ELF-1 (cell line): ENCODE measurements at regions not wholly inside any gene's neighbourhood (a gene's known extent, or its start where the extent isn't known, plus 50 kb on each side); places are given as distances from the start of the nearest gene placed in this dataset.

Experiments used
- DNase-seq: peaks from one replicate; pipeline ENCODE4 v3.0.0-alpha.2; 2016; ENCODE audit warnings: low read depth, low spot score

DNA sequence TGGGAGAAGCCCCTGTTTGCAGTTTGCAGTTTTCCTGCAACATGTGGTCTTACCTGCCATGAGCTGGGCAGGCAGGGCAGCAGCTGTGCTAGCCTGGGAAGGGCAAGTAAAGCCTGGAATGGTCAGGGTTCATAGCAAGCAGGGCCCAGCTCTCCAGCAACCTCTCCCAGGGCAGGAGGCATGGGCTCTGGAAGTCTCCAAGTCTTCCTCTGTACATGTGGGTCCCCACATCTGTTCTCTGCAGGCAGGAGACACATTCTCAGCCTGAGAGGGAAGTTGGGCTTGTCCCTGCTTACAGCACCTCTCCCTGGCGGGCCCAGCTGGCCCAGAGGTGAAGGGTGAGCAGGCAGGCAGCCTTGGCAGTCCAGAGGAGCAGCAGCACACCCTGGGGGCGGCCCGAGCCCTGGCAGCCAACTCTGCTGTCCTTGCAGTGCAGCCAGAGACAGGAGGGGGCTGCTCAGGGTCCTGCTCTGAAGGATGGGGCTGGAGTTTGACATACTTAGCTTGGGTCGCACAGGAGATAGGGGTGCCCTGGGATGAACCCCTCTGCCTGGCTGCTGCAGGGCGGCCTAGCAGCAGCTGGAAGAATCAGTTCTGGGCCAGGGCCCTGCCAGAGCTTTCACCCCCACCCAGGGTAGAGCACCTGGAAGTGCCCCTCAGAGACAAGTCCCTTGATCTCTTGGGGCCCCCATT is 176.0 kb downstream of the MRPL14 start:
- DNase-seq = peak; percentile 90

DNA sequence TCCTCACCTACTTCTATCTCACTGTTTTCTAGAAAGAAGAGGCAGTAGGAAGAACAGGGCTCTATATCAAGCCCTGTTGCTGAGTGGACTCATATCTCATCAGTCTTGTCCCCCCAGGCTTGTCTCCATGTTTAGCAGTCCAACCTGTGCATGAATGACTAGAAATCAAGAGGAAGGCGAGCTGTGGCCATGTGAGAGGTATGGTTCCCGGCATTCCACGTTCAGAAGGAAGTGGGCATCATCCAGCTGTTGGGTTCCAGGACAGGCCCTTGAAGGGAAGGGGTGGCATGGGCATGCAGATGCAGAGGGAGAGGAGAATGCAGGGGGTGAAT is 176.6 kb downstream of the MRPL14 start:
- no peak for DNase-seq

DNA sequence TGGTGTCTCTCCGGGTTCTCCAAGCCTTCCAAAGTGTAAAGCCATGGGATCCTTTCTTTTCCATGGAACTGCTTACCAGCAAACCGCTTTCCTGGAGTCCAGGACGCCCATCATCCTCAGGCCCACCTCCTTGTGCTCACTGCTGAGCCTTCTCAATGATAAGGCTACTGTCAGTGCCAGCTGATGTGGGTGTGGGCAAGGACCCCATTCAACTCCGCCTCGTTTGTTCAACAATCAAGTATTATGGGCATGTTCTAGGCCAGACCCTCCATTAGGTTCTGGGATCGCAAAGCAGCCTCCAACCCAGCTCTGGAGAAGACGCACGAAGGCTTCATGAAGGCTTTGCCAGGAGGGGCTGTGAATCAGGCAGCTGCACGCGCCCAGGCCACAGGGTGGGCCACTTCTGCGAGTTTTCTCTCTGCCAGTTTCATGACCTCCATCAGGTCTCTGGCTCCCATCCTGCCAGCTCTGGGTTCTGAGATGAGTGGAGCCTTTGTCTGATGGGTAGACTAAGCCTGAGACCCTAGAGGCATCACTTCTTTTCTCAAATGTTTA is 177.1 kb downstream of the MRPL14 start:
- no peak for DNase-seq

DNA sequence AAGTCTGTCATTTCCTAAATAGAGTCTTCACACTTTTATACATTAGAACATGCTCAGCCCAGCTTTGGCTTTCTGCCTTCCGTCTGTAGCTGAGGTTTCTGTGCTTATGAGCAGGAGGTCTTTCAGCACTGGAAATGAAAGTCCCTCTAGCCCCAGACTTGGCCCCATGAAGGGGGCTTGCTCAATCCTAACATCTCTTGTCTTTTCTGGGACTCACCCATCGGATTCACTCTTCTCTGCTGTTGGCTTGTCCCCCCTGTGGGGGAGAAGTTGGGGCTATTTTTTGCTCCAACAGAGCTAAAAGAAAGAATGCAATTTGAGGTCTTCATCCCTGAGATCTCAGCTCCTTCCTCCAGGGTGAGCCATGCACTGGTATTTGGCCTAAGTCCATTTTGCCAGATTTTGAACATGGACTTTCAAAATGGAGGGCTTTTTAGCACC is 177.7 kb downstream of the MRPL14 start:
- no peak for DNase-seq

DNA sequence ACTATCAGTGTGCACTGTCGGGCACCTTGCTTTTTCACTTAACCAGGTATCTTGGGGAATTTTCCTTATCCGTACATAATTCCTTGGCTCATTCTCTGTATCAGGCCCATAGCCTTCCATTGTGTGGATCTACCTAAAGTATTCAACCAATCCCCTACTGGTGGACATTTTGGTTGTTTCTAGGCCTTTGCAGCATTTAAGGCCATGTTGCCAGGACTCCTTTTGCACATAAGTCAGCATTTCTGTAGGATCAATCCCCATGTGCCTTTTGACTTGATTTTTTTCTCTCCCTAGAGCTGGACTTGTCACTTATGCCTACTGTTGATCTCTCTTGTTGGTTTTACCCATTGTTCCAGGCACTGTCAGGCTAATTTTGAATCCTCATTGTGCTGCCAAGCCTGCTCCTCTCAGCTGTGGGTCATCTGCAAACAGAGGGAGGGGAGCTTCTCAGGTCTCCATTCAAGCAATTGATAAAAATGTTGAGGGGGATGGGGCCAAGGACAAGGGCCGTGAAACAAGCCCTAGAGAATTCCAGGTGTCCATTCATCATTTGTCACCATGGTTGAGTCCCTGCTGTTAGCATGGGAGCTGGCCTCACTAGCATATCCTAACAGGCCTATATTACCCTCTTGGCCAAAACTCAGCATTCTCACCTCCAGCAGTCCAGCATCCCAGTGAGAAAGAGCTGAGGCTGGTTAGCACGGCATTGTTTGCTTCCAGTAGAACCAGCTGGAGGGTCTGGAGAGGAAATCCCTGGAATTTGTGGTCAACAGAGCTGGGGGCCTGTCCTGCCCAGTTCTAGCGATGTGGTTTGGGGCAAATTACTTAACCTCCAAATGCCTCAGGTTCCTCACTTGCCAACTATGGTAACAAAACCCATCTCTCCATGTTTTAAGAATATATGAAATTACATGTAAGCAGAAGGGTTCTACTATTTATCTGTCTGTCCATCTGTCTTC is 178.4 kb downstream of the MRPL14 start:
- DNase-seq = peak; percentile 15

DNA sequence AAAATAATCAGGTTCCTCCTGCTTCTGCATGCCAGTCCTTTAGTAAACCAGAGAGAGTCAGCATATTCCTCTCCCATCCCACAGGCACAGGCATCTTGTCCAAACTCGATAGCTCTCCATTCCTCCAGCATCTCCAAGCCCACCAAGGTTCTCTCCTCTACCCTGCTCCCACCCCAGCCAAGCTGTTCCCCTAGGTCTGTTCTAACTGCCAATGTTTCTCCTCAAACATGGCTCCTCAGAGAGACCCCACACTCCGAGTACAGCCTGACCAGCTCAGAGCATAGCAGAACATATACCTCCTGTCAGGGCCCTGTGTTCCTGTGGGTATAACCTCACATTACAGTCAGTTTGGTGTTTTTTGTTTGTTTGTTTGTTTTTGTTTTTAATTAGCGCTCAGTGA is 177.8 kb downstream of the VEGFA start:
- DNase-seq = no peak

DNA sequence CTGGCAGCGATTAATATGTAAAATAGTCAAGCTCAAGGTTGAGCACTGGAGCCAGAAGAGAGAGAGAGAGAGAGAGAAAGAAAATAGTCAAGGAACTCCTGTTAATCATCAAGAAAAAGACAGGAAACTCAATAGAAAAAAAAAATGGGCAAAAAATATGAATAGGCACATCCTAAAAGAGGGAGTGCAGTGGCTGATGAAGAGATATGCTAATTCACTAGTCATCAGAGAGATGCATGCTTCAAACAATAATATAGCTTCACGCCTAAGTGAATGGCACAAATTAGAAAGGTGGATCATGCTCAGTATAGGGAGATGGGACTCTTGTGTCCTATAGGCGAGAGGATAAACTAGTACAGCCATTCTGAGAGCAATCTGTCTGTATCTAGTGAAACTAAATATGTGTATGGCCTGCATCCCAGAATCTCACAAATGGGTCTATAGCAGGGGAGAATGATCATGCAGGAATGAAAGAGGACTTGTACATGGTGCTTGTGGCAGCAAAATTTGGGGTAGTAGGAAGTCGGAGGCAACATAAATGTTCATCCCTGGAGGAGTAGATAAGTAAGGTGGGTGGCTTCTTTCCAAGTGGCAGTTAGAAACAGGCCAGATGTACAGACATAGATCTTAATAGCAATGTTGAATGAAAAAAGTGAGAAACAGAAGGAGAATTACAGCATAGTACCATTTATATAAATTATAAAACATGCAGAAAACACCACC is 176.8 kb downstream of the VEGFA start:
- no peak for DNase-seq

DNA sequence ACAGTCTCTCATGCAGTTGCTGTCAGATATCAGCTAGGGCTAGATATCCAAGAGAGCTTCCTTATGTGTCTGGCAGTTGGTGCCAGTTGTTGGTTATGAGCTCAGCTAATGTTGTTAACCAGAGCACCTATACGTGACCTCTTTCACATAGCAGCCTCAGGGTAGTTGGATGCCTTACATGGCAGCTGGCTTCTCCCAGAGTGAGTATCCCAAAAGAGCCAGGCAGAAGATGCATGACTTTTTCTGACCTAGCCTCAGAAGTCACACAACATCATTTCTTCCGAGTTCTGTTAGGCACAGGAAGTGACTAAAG is 175.7 kb downstream of the VEGFA start:
- DNase-seq = no peak

DNA sequence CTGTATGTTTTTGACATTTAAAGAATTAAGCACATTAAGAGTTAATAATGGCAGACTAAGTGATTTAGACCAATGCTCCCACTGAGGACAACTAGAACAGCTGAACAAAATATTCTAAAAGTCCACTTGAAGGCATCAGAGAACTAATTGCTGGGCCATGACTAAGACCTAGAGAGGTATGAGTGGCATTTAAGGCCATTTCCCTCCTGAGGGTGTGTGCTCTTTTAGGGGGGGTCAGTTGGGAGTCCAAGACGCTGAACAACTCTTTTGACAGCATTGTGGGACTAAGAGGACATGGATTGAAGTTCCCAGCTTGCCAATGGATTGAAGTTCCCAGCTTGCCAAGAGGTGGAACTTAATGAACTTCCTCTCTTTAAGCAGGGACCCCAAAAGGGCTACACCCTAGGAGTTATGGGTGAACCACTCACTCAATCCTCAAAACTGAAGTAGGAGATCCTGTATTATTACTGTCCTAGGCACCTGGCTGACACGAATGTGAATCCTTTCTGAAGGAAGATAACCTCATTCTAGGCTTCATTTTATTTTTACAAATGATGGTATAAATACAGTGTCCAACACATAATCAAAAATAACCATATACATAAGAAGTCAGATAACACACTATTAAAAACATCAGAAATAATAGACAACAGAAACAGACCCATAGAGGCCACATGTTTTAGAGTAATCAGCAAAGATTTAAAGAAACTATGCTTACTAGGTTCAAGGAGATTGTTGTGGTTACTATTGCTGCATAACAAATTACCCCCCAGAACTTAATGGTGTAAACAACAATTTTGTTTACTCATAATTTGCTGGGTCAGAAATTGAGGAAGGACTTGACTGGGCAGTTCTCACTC is 175.1 kb downstream of the VEGFA start:
- DNase-seq = no peak

DNA sequence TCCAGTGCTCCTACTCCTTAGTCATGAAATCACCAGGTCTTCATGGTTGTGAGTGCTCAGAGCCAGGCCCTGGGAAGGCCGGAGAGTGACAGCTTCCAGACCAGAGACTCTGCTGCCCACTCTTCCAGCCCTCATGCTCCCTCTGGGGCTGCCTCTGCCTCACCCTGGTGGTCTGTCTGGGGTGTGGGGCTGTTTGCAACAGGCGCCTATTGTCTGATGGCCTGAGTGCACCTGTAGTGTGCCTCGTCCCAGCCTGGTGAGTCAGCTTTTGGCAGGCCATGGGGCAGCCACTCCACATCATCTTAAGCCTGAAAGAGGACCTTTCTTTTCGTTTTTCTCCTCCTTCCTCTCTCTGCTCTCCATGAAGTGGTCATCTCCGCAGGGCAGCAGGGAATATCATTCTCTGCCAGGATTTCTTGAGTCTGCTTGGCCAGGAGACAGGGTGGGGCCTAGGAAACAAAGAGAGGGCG is 173.8 kb downstream of the VEGFA start:
- no peak for DNase-seq

DNA sequence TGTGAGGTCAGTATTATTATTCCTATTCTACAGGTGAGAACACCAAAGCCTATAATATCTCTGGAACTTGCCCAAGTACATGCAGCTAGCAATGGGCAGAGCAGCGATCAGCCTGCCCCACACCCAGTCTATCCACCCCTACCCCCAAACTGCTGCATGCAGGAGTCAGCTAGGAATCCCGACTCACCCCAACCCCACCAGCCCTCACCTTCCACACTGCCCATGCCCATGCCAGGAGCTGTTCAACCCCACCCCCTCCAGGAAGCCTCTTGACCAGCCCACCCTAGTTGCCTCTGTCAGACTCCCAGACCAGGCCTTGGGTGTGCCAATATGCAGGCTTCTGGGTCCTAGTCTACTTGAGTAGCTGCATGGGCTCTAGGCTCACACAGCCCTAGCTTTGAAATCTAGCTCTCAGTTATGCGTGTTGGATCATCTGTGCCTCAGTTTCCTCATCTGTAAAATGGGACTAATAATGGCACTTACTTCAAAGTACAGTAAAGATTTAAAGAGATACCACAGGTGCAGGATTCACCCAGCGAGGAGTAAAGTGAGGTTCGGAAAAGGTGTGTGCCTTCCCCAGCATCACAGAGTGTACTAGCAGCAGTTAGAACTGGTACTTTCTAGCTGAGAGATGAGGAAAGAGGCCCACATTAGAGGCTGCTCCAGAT is 173.2 kb downstream of the VEGFA start:
- DNase-seq = no peak

DNA sequence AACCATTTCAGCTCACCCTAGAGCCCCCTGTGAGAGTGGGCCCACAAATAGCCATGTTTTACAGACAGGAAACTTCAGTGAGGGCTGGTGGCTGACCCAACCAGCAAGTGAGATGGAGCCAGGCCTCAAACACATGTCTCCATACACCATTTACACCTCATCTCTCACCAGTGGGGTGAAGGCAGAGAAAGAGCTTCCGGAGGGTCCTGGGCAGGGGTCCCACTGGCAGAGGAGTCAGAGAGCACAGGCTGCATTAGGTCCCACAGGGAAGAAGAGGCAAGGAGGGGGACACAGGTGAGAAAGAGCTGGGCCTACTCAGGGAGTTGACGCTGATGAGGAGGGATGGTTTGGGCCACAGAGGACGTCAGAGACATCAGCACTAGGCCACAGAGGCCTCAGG is 172.6 kb downstream of the VEGFA start:
- DNase-seq = no peak

DNA sequence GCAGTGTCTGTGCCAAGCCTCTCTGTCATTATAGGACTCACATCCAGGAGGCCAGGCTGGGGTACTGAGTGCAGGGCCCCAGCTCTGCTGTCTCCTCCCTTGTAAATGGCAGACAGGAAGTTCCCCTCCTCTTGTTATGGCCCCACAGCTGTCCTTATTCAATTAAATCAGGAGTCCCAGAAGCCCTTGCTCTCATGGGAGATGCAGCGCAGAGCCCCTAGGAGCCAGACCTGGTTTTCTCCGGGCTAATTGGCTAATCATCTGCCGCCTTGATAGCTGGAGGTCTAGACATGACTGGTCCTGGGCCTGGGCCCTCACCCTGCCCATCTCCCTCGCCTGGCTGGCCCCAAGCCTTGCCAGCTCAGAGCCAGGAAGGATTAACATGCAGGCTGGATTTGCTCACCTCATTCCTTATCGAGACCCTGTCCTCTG is 172.0 kb downstream of the VEGFA start:
- DNase-seq = no peak

DNA sequence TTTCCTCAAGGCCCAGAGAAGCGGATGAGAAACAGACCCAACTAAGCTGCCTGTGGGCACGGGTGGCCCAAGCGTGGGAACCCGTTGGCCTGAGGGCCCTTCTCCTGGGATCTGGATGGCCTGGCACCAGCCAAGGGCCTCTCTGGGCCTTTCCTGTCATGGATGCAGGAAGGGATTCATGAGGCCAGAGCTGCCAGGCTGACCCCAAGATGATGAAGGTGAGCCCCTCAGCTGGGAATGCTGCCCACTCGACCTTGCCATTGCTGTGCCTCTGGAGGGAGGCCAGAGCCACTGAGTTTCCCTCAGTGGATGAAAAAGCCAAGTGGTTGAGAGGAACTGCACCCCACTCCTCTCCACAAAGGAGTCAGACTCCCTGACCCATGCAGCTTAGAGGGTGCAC is 171.2 kb downstream of the VEGFA start:
- DNase-seq = no peak

DNA sequence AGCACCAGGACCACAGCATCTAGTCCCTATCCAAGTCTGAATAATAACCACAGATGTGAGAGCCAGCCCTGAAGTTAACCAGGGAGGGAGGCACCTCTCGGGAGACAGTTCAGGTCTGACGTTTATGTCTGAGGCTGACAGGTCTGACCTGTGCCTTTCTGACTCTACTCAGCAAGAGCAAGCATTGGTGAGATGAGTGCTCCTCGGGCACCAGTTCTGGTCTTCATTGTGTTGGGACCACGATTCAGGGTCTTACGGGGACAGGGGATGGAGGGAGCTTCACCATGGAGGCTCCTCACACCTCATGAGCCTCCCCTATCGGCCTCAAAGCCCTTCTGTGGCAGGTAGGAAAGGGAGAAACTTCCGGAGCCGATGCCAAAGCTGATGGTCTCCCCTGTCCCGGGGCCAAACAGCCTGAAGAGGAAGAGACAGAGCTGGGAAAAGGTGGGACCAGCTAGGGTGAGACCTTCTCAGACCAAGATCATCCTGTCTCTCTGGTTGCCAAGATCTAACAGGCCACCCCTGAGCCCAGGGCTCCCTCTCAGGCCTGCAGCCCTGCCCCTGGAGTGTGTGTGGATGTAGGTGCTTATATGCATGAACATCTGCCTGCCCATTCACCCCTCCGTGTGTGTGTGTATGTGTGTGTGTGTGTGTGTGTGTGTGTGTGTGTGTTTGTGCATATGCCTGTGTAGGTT is 170.5 kb downstream of the VEGFA start:
- DNase-seq = no peak

DNA sequence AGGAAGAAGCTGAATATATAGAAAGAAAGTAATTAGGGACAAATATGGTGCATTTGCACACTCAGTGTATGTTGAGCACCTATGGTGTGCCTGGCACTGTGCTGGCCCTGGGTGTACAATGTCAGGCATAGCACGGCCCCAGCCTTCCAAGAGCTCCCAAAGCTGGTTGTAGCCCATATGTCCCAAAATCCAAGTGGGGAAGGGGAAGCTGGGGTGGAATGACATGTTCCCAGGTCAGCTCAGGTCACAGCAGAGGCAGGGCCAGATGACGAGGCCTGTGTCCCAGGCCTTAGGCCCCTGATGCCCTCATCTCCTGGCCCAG is 170.0 kb downstream of the VEGFA start:
- DNase-seq = no peak

DNA sequence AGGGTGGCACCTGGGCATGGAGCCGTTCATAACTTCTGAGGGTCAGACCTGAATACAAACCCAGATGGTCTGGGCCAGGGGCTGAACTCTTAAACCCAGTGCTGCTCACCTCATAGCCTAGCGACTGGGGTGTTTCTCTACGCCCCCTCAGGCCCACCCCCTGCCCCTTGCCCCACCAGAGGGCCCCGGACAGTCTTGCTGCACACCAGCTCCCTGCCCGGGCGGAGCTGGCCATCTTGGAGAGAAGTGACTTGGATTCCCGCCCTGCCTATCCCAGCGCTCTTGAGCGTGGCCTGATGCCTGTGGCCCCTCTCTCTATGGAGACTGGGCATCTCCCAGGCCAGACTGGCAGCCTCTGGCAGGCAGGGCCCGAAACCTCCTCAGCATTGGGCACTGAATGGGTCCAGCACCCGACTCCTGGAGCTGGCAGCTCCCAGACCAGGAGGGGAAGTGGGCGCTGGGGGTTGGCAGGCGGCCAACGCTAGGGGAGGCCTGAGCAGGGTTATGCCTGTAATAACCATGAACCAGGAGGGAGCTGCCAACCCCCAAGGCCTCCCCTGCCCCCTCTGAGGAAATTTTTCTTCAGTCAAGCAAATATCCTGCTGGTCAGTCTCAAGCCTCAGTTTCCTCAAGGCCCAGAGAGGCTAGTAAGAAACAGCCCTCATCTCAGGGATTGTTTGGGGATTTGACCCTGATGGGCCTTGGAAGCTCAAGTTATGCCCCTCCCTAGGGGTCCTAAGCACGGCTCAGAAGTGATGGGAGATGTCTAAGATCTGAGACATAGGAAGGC is 169.5 kb downstream of the VEGFA start:
- DNase-seq = no peak

DNA sequence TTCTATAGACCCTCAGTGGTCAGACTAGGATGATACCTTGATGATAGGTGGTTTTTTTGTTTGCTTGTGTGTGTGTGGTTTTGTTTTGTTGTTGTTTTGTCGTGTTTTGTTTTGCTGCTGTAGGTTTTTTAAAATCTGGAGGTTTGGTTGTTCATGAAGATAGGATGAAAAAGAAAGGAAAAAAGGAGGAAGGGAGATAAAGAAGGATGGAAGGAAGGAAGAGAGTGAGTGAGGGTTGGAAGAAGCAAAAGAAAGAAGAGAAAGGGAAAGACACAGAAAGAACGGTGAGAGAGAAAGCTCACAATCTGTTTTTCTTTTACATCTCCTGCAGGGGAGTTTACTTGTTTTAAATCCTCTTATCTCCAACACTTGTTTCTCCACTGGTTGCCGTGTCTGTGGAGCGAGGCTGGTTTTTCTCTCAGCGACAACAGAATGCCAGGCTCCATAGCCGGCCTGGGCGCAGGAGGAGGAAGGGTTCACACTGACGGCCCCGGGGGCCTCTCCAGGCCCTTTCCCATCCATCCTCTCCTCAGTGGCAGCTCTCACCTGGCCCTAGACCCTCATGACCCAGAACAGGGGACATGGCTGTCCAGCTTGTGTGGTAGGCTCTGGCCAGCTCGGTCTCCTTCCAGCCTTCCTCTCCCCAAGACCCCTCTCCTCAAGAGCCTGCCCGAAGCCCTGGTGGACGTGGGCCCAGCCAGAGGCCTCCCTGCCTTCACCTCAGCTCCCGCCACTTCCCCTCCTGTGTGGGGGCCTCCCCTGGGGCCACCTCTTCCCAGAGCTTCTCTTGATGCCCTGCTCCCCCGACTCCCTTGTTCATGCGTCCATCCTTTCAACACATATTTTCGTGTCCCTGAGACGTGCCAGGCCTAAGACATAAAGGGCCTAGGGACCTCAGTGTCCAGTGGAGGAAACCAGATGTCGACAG is 168.4 kb downstream of the VEGFA start:
- no peak for DNase-seq
